ENCODE measurements at regions not wholly inside any gene's neighbourhood (a gene's known extent, or its start where the extent isn't known, plus 50 kb on each side); places are given as distances from the start of the nearest gene placed in this dataset.

GRCh38 chr5:107170620-107171019, 500.1 kb downstream of the EFNA5 start:
- TF ChIP-seq USF1 (IDR thresholded peaks at IDR 0.05), result no peak
- no peak for TF ChIP-seq TEAD4 (IDR thresholded peaks at IDR 0.05)
- no peak for TF ChIP-seq NFIC (IDR thresholded peaks at IDR 0.05)
- no peak for TF ChIP-seq CREB1 (IDR thresholded peaks at IDR 0.05; ENCODE audit: low read depth)
- TF ChIP-seq FOXM1 (IDR thresholded peaks at IDR 0.05; ENCODE audit: borderline replicate concordance, low read depth), result no peak

- TF ChIP-seq EP300 (IDR thresholded peaks at IDR 0.05; ENCODE audit: borderline replicate concordance), result no peak
- no peak for TF ChIP-seq TEAD4 (IDR thresholded peaks at IDR 0.05)
- no peak for TF ChIP-seq USF1 (IDR thresholded peaks at IDR 0.05)
- TF ChIP-seq EGR1 (IDR thresholded peaks at IDR 0.05), result no peak
- TF ChIP-seq RAD21 (IDR thresholded peaks at IDR 0.05; ENCODE audit: low read depth), result no peak
- no peak for TF ChIP-seq CREB1 (IDR thresholded peaks at IDR 0.05; ENCODE audit: low read depth)
- no peak for TF ChIP-seq TAF1 (IDR thresholded peaks at IDR 0.05; ENCODE audit: low read depth)
- TF ChIP-seq NFIC (IDR thresholded peaks at IDR 0.05), result no peak
- no peak for TF ChIP-seq ZBTB7A (IDR thresholded peaks at IDR 0.05; ENCODE audit: low read depth)
- no peak for TF ChIP-seq MAX (IDR thresholded peaks at IDR 0.05)
- TF ChIP-seq FOXM1 (IDR thresholded peaks at IDR 0.05; ENCODE audit: borderline replicate concordance, low read depth), result no peak
- no peak for TF ChIP-seq REST (IDR thresholded peaks at IDR 0.05; ENCODE audit: low read depth)
- no peak for TF ChIP-seq TCF12 (IDR thresholded peaks at IDR 0.05; ENCODE audit: low read depth)
- TF ChIP-seq YY1 (IDR thresholded peaks at IDR 0.05; ENCODE audit: low read depth), result no peak
- TF ChIP-seq CEBPB (IDR thresholded peaks at IDR 0.05), result no peak
Observed at GRCh38 chr5:107169867-107170266, 500.9 kb downstream of the EFNA5 start.

- no peak for TF ChIP-seq CREB1 (IDR thresholded peaks at IDR 0.05; ENCODE audit: low read depth)
- no peak for TF ChIP-seq TEAD4 (IDR thresholded peaks at IDR 0.05)
- TF ChIP-seq EGR1 (IDR thresholded peaks at IDR 0.05), result no peak
- no peak for TF ChIP-seq YY1 (IDR thresholded peaks at IDR 0.05; ENCODE audit: low read depth)
- TF ChIP-seq NFIC (IDR thresholded peaks at IDR 0.05), result no peak
- no peak for TF ChIP-seq EP300 (IDR thresholded peaks at IDR 0.05; ENCODE audit: borderline replicate concordance)
- TF ChIP-seq MAX (IDR thresholded peaks at IDR 0.05), result no peak
- TF ChIP-seq FOXM1 (IDR thresholded peaks at IDR 0.05; ENCODE audit: borderline replicate concordance, low read depth), result no peak
- no peak for TF ChIP-seq REST (IDR thresholded peaks at IDR 0.05; ENCODE audit: low read depth)
- TF ChIP-seq USF1 (IDR thresholded peaks at IDR 0.05), result no peak
- TF ChIP-seq TAF1 (IDR thresholded peaks at IDR 0.05; ENCODE audit: low read depth), result no peak
- TF ChIP-seq TCF12 (IDR thresholded peaks at IDR 0.05; ENCODE audit: low read depth), result no peak
Observed at GRCh38 chr5:107168848-107169752, 501.6 kb downstream of the EFNA5 start.

DNA sequence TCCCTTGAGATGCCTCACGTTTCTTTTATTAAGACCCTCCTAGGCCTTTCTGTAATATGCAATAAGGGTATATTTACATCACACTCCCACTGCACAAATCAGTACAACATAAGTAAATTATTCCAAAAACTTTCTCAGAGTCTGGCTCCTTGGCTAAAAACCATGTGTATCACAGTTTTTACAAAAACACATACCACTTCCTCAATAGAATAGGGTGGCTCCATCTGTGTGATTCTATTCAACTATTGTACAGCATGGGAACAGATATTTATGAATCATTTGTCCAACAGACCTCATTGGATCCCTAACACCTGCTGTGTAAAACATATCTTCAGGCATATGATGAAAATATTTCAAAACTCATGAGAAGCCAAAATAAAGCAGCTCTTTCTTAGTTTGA, 502.7 kb downstream of the EFNA5 start:
- no peak for TF ChIP-seq TEAD4 (IDR thresholded peaks at IDR 0.05)
- no peak for TF ChIP-seq TAF1 (IDR thresholded peaks at IDR 0.05; ENCODE audit: low read depth)
- TF ChIP-seq CEBPB (IDR thresholded peaks at IDR 0.05), result no peak
- no peak for TF ChIP-seq NFIC (IDR thresholded peaks at IDR 0.05)
- TF ChIP-seq YY1 (IDR thresholded peaks at IDR 0.05; ENCODE audit: low read depth), result no peak
- TF ChIP-seq CREB1 (IDR thresholded peaks at IDR 0.05; ENCODE audit: low read depth), result no peak
- no peak for TF ChIP-seq EGR1 (IDR thresholded peaks at IDR 0.05)
- TF ChIP-seq TCF12 (IDR thresholded peaks at IDR 0.05; ENCODE audit: low read depth), result no peak
- TF ChIP-seq REST (IDR thresholded peaks at IDR 0.05; ENCODE audit: low read depth), result no peak
- TF ChIP-seq FOXM1 (IDR thresholded peaks at IDR 0.05; ENCODE audit: borderline replicate concordance, low read depth), result no peak
- no peak for TF ChIP-seq ZBTB7A (IDR thresholded peaks at IDR 0.05; ENCODE audit: low read depth)
- TF ChIP-seq RAD21 (IDR thresholded peaks at IDR 0.05; ENCODE audit: low read depth), result no peak
- no peak for TF ChIP-seq EP300 (IDR thresholded peaks at IDR 0.05; ENCODE audit: borderline replicate concordance)
- no peak for TF ChIP-seq USF1 (IDR thresholded peaks at IDR 0.05)
- TF ChIP-seq MAX (IDR thresholded peaks at IDR 0.05), result no peak
